GM13976 (cell line): ENCODE measurements at regions not wholly inside any gene's neighbourhood (a gene's known extent, or its start where the extent isn't known, plus 50 kb on each side); places are given as distances from the start of the nearest gene placed in this dataset.

ENCODE experiments used
- DNase-seq: peaks from one replicate; pipeline ENCODE4 v3.0.0; 2012; ENCODE audit warnings: low spot score
- CTCF ChIP-seq: IDR thresholded peaks from 2 replicates; pipeline ENCODE4 v1.5.1; 2012; ENCODE audit warnings: borderline replicate concordance, mild to moderate bottlenecking; ENCODE audit not compliant: insufficient read depth; ENCODE audit errors: extremely low read depth, missing control alignments, control extremely low read depth
- in situ Hi-C: fragments of 300-500 bp; cut with MboI; formaldehyde crosslinking; loops from one replicate; pipeline ENCODE4 v1.12.0; 2022; ENCODE audit warnings: low sequenced_read_pairs, mixed read lengths, inconsistent platforms; ENCODE audit not compliant: unreplicated experiment

GRCh38 chr1:234864116-234864515 lies 254.1 kb upstream of the IRF2BP2 start:
- no peak for TF ChIP-seq CTCF
- DNase-seq: no peak
- in situ Hi-C loops: no loop called here

GRCh38 chr1:234863551-234863971 lies 253.6 kb upstream of the IRF2BP2 start:
- TF ChIP-seq CTCF: no peak
- in situ Hi-C loops: no loop called here
- no peak for DNase-seq

GRCh38 chr1:234862944-234863515 lies 253.1 kb upstream of the IRF2BP2 start:
- TF ChIP-seq CTCF: no peak
- in situ Hi-C loops: no loop called here
- DNase-seq: no peak

GRCh38 chr1:234862360-234862943 lies 252.5 kb upstream of the IRF2BP2 start:
- in situ Hi-C loops: no loop called here
- no peak for TF ChIP-seq CTCF
- no peak for DNase-seq

GRCh38 chr1:234861761-234862160 lies 251.8 kb upstream of the IRF2BP2 start:
- TF ChIP-seq CTCF: no peak
- in situ Hi-C loops: no loop called here

GRCh38 chr1:234861024-234861620 lies 251.1 kb upstream of the IRF2BP2 start:
- no peak for TF ChIP-seq CTCF
- in situ Hi-C loops: no loop called here
- no peak for DNase-seq

More at GRCh38 chr1:234861761-234862160, 251.8 kb upstream of the IRF2BP2 start:
- DNase-seq: no peak

GRCh38 chr1:234858722-234859121 lies 248.7 kb upstream of the IRF2BP2 start:
- no peak for DNase-seq
- in situ Hi-C loops: no loop called here
- TF ChIP-seq CTCF: no peak
